ENCODE measurements at regions not wholly inside any gene's neighbourhood (a gene's known extent, or its start where the extent isn't known, plus 50 kb on each side); places are given as distances from the start of the nearest gene placed in this dataset.
A peak's percentile ranks its signal among the peaks of the same experiment; 100 is the strongest.
"Not testable (repeated sequence)": the region's sequence is repeated elsewhere in the genome, so short reads cannot be mapped to it uniquely, and the experiment has no call there.

- DNase-seq: not testable (repeated sequence)
These were observed 71.0 kb upstream of the SH3GLB1 start for GRCh38 chr1:86633306-86633838.

GRCh38 chr1:86633921-86634320 lies 70.5 kb upstream of the SH3GLB1 start:
- no peak for DNase-seq

- no peak for DNase-seq
These were observed 67.5 kb upstream of the SH3GLB1 start for GRCh38 chr1:86636898-86637297.

- no peak for DNase-seq
These were observed 64.2 kb upstream of the SH3GLB1 start for GRCh38 chr1:86640161-86640670.

GRCh38 chr1:86641318-86641717 lies 63.1 kb upstream of the SH3GLB1 start:
- DNase-seq: no peak

GRCh38 chr1:86644655-86645054 lies 59.7 kb upstream of the SH3GLB1 start:
- DNase-seq: not testable (repeated sequence)

- no peak for DNase-seq
These were observed 58.5 kb upstream of the SH3GLB1 start for GRCh38 chr1:86645851-86646250.

GRCh38 chr1:86646256-86646655 lies 58.1 kb upstream of the SH3GLB1 start:
- peak; percentile 3 to 24 for DNase-seq

GRCh38 chr1:86648255-86648654 lies 56.1 kb upstream of the SH3GLB1 start:
- no peak for DNase-seq

GRCh38 chr1:86649618-86650017 lies 54.8 kb upstream of the SH3GLB1 start:
- DNase-seq: no peak

GRCh38 chr1:86650065-86650464 lies 54.3 kb upstream of the SH3GLB1 start:
- no peak for DNase-seq

All from inflammatory macrophage treated with lipopolysaccharide for 1 hour (primary cell).